ENCODE measurements at regions not wholly inside any gene's neighbourhood (a gene's known extent, or its start where the extent isn't known, plus 50 kb on each side); places are given as distances from the start of the nearest gene placed in this dataset.

GRCh38 chr4:175369087-175369486 is 443.0 kb downstream of the GPM6A start:
- H3K4me3 ChIP-seq: no peak overlapping the region
- no peaks in the 10 kb centered on the region for H3K4me1 ChIP-seq
- intact Hi-C loops (cut with DNase I; ENCODE audit: low total_unique reads): no loop called here
- no peaks in the 10 kb centered on the region for H3K9me3 ChIP-seq
- H3K27ac ChIP-seq: no peak overlapping the region
- no peak for ATAC-seq
- H3K27me3 ChIP-seq: no peaks in the 10 kb centered on the region
- in situ Hi-C loops (cut with MboI; ENCODE audit: low sequenced_read_pairs in 4 of 4): no loop called here
- DNase-seq: no peak
- no peaks in the 10 kb centered on the region for H3K36me3 ChIP-seq
- no peak for TF ChIP-seq POLR2A (IDR thresholded peaks at IDR 0.05)
- TF ChIP-seq, protein P1, sequence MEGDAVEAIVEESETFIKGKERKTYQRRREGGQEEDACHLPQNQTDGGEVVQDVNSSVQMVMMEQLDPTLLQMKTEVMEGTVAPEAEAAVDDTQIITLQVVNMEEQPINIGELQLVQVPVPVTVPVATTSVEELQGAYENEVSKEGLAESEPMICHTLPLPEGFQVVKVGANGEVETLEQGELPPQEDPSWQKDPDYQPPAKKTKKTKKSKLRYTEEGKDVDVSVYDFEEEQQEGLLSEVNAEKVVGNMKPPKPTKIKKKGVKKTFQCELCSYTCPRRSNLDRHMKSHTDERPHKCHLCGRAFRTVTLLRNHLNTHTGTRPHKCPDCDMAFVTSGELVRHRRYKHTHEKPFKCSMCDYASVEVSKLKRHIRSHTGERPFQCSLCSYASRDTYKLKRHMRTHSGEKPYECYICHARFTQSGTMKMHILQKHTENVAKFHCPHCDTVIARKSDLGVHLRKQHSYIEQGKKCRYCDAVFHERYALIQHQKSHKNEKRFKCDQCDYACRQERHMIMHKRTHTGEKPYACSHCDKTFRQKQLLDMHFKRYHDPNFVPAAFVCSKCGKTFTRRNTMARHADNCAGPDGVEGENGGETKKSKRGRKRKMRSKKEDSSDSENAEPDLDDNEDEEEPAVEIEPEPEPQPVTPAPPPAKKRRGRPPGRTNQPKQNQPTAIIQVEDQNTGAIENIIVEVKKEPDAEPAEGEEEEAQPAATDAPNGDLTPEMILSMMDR (IDR thresholded peaks at IDR 0.05 in 4 of 5, conservative IDR thresholded peaks at IDR 0.05 in 1 of 5): no peak

GRCh38 chr4:175371091-175371490 is 441.0 kb downstream of the GPM6A start:
- intact Hi-C loops (cut with DNase I; ENCODE audit: low total_unique reads): no loop called here
- DNase-seq (no peak), ATAC-seq (no peak)
- in situ Hi-C loops (cut with MboI; ENCODE audit: low sequenced_read_pairs in 4 of 4): no loop called here
- no peak overlapping the region for H3K27ac ChIP-seq
- no peaks in the 10 kb centered on the region for H3K9me3 ChIP-seq
- TF ChIP-seq POLR2A (IDR thresholded peaks at IDR 0.05): no peak
- TF ChIP-seq, protein P1 (IDR thresholded peaks at IDR 0.05 in 4 of 5, conservative IDR thresholded peaks at IDR 0.05 in 1 of 5): no peak
- no peak overlapping the region for H3K4me3 ChIP-seq
- no peaks in the 10 kb centered on the region for H3K36me3 ChIP-seq
- no peaks in the 10 kb centered on the region for H3K4me1 ChIP-seq
- no peaks in the 10 kb centered on the region for H3K27me3 ChIP-seq

GRCh38 chr4:175373031-175373430 is 439.0 kb downstream of the GPM6A start:
- Histone ChIP-seq H3K36me3 (no peaks in the 10 kb centered on the region), H3K4me3 (no peak overlapping the region), H3K4me1 (no peaks in the 10 kb centered on the region), H3K27ac (no peak overlapping the region), H3K9me3 (no peaks in the 10 kb centered on the region), H3K27me3 (no peaks in the 10 kb centered on the region)
- DNase-seq (no peak), ATAC-seq (no peak)
- no peak for TF ChIP-seq POLR2A (IDR thresholded peaks at IDR 0.05)
- TF ChIP-seq, protein P1 (IDR thresholded peaks at IDR 0.05 in 4 of 5, conservative IDR thresholded peaks at IDR 0.05 in 1 of 5): no peak
- intact Hi-C loops (cut with DNase I; ENCODE audit: low total_unique reads) (no loop called here), in situ Hi-C loops (cut with MboI; ENCODE audit: low sequenced_read_pairs in 4 of 4) (no loop called here)

- DNase-seq: no peak
- Histone ChIP-seq H3K4me3 (no peak overlapping the region), H3K36me3 (no peaks in the 10 kb centered on the region), H3K4me1 (no peaks in the 10 kb centered on the region), H3K27ac (no peak overlapping the region), H3K27me3 (no peaks in the 10 kb centered on the region), H3K9me3 (no peaks in the 10 kb centered on the region)
- ATAC-seq: no peak
- TF ChIP-seq, protein P1 (IDR thresholded peaks at IDR 0.05 in 4 of 5, conservative IDR thresholded peaks at IDR 0.05 in 1 of 5): no peak
- in situ Hi-C loops (cut with MboI; ENCODE audit: low sequenced_read_pairs in 4 of 4): no loop called here
- intact Hi-C loops (cut with DNase I; ENCODE audit: low total_unique reads): no loop called here
Observed at GRCh38 chr4:175374459-175374858, 437.6 kb downstream of the GPM6A start.

- H3K27me3 ChIP-seq: no peaks in the 10 kb centered on the region
- intact Hi-C loops (cut with DNase I; ENCODE audit: low total_unique reads): no loop called here
- no peak overlapping the region for H3K4me3 ChIP-seq
- DNase-seq (no peak), ATAC-seq (no peak)
- TF ChIP-seq, protein P1 (IDR thresholded peaks at IDR 0.05 in 4 of 5, conservative IDR thresholded peaks at IDR 0.05 in 1 of 5): no peak
- TF ChIP-seq POLR2A (IDR thresholded peaks at IDR 0.05): no peak
- no peaks in the 10 kb centered on the region for H3K36me3 ChIP-seq
- no peaks in the 10 kb centered on the region for H3K9me3 ChIP-seq
- in situ Hi-C loops (cut with MboI; ENCODE audit: low sequenced_read_pairs in 4 of 4): no loop called here
- H3K4me1 ChIP-seq: no peaks in the 10 kb centered on the region
- H3K27ac ChIP-seq: no peak overlapping the region
Observed at GRCh38 chr4:175376287-175376977, 435.6 kb downstream of the GPM6A start.

Measured in gastrocnemius medialis (tissue), 4 donors.